ENCODE measurements at regions not wholly inside any gene's neighbourhood (a gene's known extent, or its start where the extent isn't known, plus 50 kb on each side); places are given as distances from the start of the nearest gene placed in this dataset.

- no peak for DNase-seq
- Histone ChIP-seq H3K9me3 (ENCODE audit: low read length) (no peaks in the 10 kb centered on the region), H3K4me1 (ENCODE audit: insufficient read depth, low read length) (no peaks in the 10 kb centered on the region), H3K27me3 (ENCODE audit: insufficient read depth, low read length, poor library complexity, severe bottlenecking) (no peaks in the 10 kb centered on the region), H3K27ac (ENCODE audit: low read depth, low read length) (no peak overlapping the region), H3K4me3 (ENCODE audit: low read length) (no peak overlapping the region), H3K36me3 (ENCODE audit: insufficient read depth, low read length) (no peaks in the 10 kb centered on the region)
- ChIA-PET CTCF (no interaction called here), POLR2A (no interaction called here)
- H3K9me3 Mint-ChIP-seq = peaks cover 0 to 10% (median 8%) of the 10 kb centered on the region in 5 donors
- H3K27ac Mint-ChIP-seq = no peak overlapping the region
- no peaks in the 10 kb centered on the region for H3K4me1 Mint-ChIP-seq
- H3K27me3 Mint-ChIP-seq = no peaks in the 10 kb centered on the region
- H3K4me3 Mint-ChIP-seq = no peak overlapping the region
- no peaks in the 10 kb centered on the region for H3K36me3 Mint-ChIP-seq
These were observed 115.8 kb upstream of the ZRANB2 start for GRCh38 chr1:71196685-71197084.

GRCh38 chr1:71193153-71193552 lies 112.3 kb upstream of the ZRANB2 start:
- no peak overlapping the region for H3K27ac Mint-ChIP-seq
- H3K27ac ChIP-seq (ENCODE audit: low read depth, low read length) = no peak overlapping the region
- H3K4me1 ChIP-seq (ENCODE audit: insufficient read depth, low read length) = no peaks in the 10 kb centered on the region
- no peaks in the 10 kb centered on the region for H3K9me3 ChIP-seq (ENCODE audit: low read length)
- no peaks in the 10 kb centered on the region for H3K27me3 Mint-ChIP-seq
- no peak for DNase-seq
- ChIA-PET CTCF (no interaction called here), POLR2A (no interaction called here)
- no peaks in the 10 kb centered on the region for H3K27me3 ChIP-seq (ENCODE audit: insufficient read depth, low read length, poor library complexity, severe bottlenecking)
- no peaks in the 10 kb centered on the region for H3K4me1 Mint-ChIP-seq
- H3K36me3 ChIP-seq (ENCODE audit: insufficient read depth, low read length) = no peaks in the 10 kb centered on the region
- no peak overlapping the region for H3K4me3 ChIP-seq (ENCODE audit: low read length)
- H3K4me3 Mint-ChIP-seq = no peak overlapping the region
- peaks cover 4 to 21% (median 11%) of the 10 kb centered on the region in 5 donors for H3K9me3 Mint-ChIP-seq
- no peaks in the 10 kb centered on the region for H3K36me3 Mint-ChIP-seq

GRCh38 chr1:71191520-71191919 lies 110.7 kb upstream of the ZRANB2 start:
- H3K27me3 ChIP-seq (ENCODE audit: insufficient read depth, low read length, poor library complexity, severe bottlenecking) = no peaks in the 10 kb centered on the region
- no peaks in the 10 kb centered on the region for H3K4me1 ChIP-seq (ENCODE audit: insufficient read depth, low read length)
- no peaks in the 10 kb centered on the region for H3K36me3 Mint-ChIP-seq
- H3K4me3 ChIP-seq (ENCODE audit: low read length) = no peak overlapping the region
- no peak overlapping the region for H3K4me3 Mint-ChIP-seq
- H3K27ac ChIP-seq (ENCODE audit: low read depth, low read length) = no peak overlapping the region
- H3K27ac Mint-ChIP-seq = no peak overlapping the region
- DNase-seq = no peak
- no peaks in the 10 kb centered on the region for H3K4me1 Mint-ChIP-seq
- H3K9me3 Mint-ChIP-seq = peaks cover 4 to 22% (median 10%) of the 10 kb centered on the region in 5 donors
- H3K27me3 Mint-ChIP-seq = no peaks in the 10 kb centered on the region
- no peaks in the 10 kb centered on the region for H3K36me3 ChIP-seq (ENCODE audit: insufficient read depth, low read length)
- ChIA-PET POLR2A (no interaction called here), CTCF (no interaction called here)
- no peaks in the 10 kb centered on the region for H3K9me3 ChIP-seq (ENCODE audit: low read length)

GRCh38 chr1:71190843-71191242 lies 110.0 kb upstream of the ZRANB2 start:
- no peaks in the 10 kb centered on the region for H3K9me3 ChIP-seq (ENCODE audit: low read length)
- Mint-ChIP-seq H3K27ac (no peak overlapping the region), H3K4me3 (no peak overlapping the region), H3K4me1 (no peaks in the 10 kb centered on the region), H3K36me3 (no peaks in the 10 kb centered on the region), H3K9me3 (peaks cover 4 to 22% (median 10%) of the 10 kb centered on the region in 5 donors), H3K27me3 (no peaks in the 10 kb centered on the region)
- DNase-seq = no peak
- H3K27me3 ChIP-seq (ENCODE audit: insufficient read depth, low read length, poor library complexity, severe bottlenecking) = no peaks in the 10 kb centered on the region
- H3K4me3 ChIP-seq (ENCODE audit: low read length) = no peak overlapping the region
- no peak overlapping the region for H3K27ac ChIP-seq (ENCODE audit: low read depth, low read length)
- H3K4me1 ChIP-seq (ENCODE audit: insufficient read depth, low read length) = no peaks in the 10 kb centered on the region
- ChIA-PET POLR2A (no interaction called here), CTCF (no interaction called here)
- H3K36me3 ChIP-seq (ENCODE audit: insufficient read depth, low read length) = no peaks in the 10 kb centered on the region

GRCh38 chr1:71184410-71184809 lies 103.6 kb upstream of the ZRANB2 start:
- H3K27me3 ChIP-seq (ENCODE audit: insufficient read depth, low read length, poor library complexity, severe bottlenecking) = no peaks in the 10 kb centered on the region
- peaks cover 6 to 26% (median 13%) of the 10 kb centered on the region in 5 donors for H3K9me3 Mint-ChIP-seq
- CTCF ChIA-PET = no interaction called here

GRCh38 chr1:71179997-71180396 lies 99.2 kb upstream of the ZRANB2 start:
- Mint-ChIP-seq H3K4me3 (no peak overlapping the region), H3K27me3 (no peaks in the 10 kb centered on the region), H3K36me3 (no peaks in the 10 kb centered on the region), H3K9me3 (peaks cover 11 to 30% (median 21%) of the 10 kb centered on the region in 5 donors), H3K4me1 (no peaks in the 10 kb centered on the region), H3K27ac (no peak overlapping the region)
- no peaks in the 10 kb centered on the region for H3K36me3 ChIP-seq (ENCODE audit: insufficient read depth, low read length)
- no peaks in the 10 kb centered on the region for H3K9me3 ChIP-seq (ENCODE audit: low read length)
- no peak for DNase-seq
- H3K27me3 ChIP-seq (ENCODE audit: insufficient read depth, low read length, poor library complexity, severe bottlenecking) = no peaks in the 10 kb centered on the region
- ChIA-PET POLR2A (no interaction called here), CTCF (no interaction called here)
- no peak overlapping the region for H3K27ac ChIP-seq (ENCODE audit: low read depth, low read length)
- no peak overlapping the region for H3K4me3 ChIP-seq (ENCODE audit: low read length)
- H3K4me1 ChIP-seq (ENCODE audit: insufficient read depth, low read length) = no peaks in the 10 kb centered on the region

More at GRCh38 chr1:71184410-71184809, 103.6 kb upstream of the ZRANB2 start:
- no peak overlapping the region for H3K4me3 ChIP-seq (ENCODE audit: low read length)
- H3K4me3 Mint-ChIP-seq = no peak overlapping the region
- no peak overlapping the region for H3K27ac Mint-ChIP-seq
- no peaks in the 10 kb centered on the region for H3K36me3 ChIP-seq (ENCODE audit: insufficient read depth, low read length)
- POLR2A ChIA-PET = no interaction called here
- H3K4me1 ChIP-seq (ENCODE audit: insufficient read depth, low read length) = no peaks in the 10 kb centered on the region
- no peak for DNase-seq
- no peaks in the 10 kb centered on the region for H3K36me3 Mint-ChIP-seq
- H3K27ac ChIP-seq (ENCODE audit: low read depth, low read length) = no peak overlapping the region
- no peaks in the 10 kb centered on the region for H3K27me3 Mint-ChIP-seq
- no peaks in the 10 kb centered on the region for H3K9me3 ChIP-seq (ENCODE audit: low read length)
- H3K4me1 Mint-ChIP-seq = no peaks in the 10 kb centered on the region

- H3K36me3 ChIP-seq (ENCODE audit: insufficient read depth, low read length) = no peaks in the 10 kb centered on the region
These were observed 90.1 kb upstream of the ZRANB2 start for GRCh38 chr1:71170925-71171324.

GRCh38 chr1:71167505-71167904 lies 86.7 kb upstream of the ZRANB2 start:
- H3K36me3 ChIP-seq (ENCODE audit: insufficient read depth, low read length) = no peaks in the 10 kb centered on the region
- CTCF ChIA-PET = no interaction called here
- H3K4me1 ChIP-seq (ENCODE audit: insufficient read depth, low read length) = no peaks in the 10 kb centered on the region
- Mint-ChIP-seq H3K4me1 (no peaks in the 10 kb centered on the region), H3K9me3 (peaks cover 3 to 13% (median 10%) of the 10 kb centered on the region in 5 donors), H3K27me3 (no peaks in the 10 kb centered on the region), H3K4me3 (no peak overlapping the region), H3K27ac (no peak overlapping the region), H3K36me3 (no peaks in the 10 kb centered on the region)
- no peaks in the 10 kb centered on the region for H3K27me3 ChIP-seq (ENCODE audit: insufficient read depth, low read length, poor library complexity, severe bottlenecking)
- H3K27ac ChIP-seq (ENCODE audit: low read depth, low read length) = no peak overlapping the region
- DNase-seq = no peak
- POLR2A ChIA-PET = no interaction called here
- H3K4me3 ChIP-seq (ENCODE audit: low read length) = no peak overlapping the region
- H3K9me3 ChIP-seq (ENCODE audit: low read length) = peaks cover 4% of the 10 kb centered on the region

More at GRCh38 chr1:71170925-71171324, 90.1 kb upstream of the ZRANB2 start:
- ChIA-PET POLR2A (no interaction called here), CTCF (no interaction called here)
- no peak for DNase-seq
- Histone ChIP-seq H3K9me3 (ENCODE audit: low read length) (no peaks in the 10 kb centered on the region), H3K27me3 (ENCODE audit: insufficient read depth, low read length, poor library complexity, severe bottlenecking) (no peaks in the 10 kb centered on the region), H3K4me3 (ENCODE audit: low read length) (no peak overlapping the region), H3K27ac (ENCODE audit: low read depth, low read length) (no peak overlapping the region), H3K4me1 (ENCODE audit: insufficient read depth, low read length) (no peaks in the 10 kb centered on the region)
- H3K27ac Mint-ChIP-seq = no peak overlapping the region
- peaks cover 7 to 27% (median 16%) of the 10 kb centered on the region in 5 donors for H3K9me3 Mint-ChIP-seq
- H3K36me3 Mint-ChIP-seq = no peaks in the 10 kb centered on the region
- no peak overlapping the region for H3K4me3 Mint-ChIP-seq
- H3K4me1 Mint-ChIP-seq = no peaks in the 10 kb centered on the region
- no peaks in the 10 kb centered on the region for H3K27me3 Mint-ChIP-seq

Measured in CD8-positive, alpha-beta memory T cell (primary cell).